WTC11 (cell line): ENCODE measurements at regions not wholly inside any gene's neighbourhood (a gene's known extent, or its start where the extent isn't known, plus 50 kb on each side); places are given as distances from the start of the nearest gene placed in this dataset.

Experiments
- CTCF ChIP-seq: fragments of 200-600 bp; IDR thresholded peaks from 2 replicates; pipeline ENCODE4 v1.8.0; 2022; ENCODE audit warnings: antibody characterized with exemption
- PRDM15 ChIP-seq: sonication (generic); formaldehyde crosslinking; IDR thresholded peaks from 2 replicates; pipeline ENCODE4 v1.8.0; 2022; ENCODE audit warnings: missing genetic modification reagents
- TCF7 ChIP-seq: sonication (generic); formaldehyde crosslinking; IDR thresholded peaks from 2 replicates; pipeline ENCODE4 v1.8.0; 2022; ENCODE audit warnings: mild to moderate bottlenecking, low read depth, missing genetic modification reagents, moderate library complexity

DNA sequence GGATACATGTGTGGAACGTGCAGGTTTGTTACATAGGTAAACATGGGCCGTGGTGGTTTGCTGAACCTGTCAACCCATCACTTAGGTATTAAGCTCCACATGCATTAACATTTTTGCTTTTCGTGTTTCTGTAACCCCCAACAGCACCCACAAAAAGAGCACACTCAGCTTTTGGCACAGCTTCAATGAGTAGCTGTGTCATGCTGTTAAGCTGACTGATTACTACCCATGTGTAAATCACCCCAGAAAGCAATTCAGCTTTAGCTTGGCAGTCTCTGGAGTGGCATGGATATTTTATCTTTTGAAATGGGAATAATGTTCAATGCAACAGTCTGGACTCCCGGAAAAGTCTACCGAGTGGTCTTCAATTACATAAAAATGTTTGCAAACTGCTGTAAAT, 734.3 kb downstream of the STIM2 start:
- TF ChIP-seq PRDM15 (CRISPR knock-in tag) (no peak), CTCF (no peak), TCF7 (no peak)
